SK-N-SH (cell line): ENCODE measurements at regions not wholly inside any gene's neighbourhood (a gene's known extent, or its start where the extent isn't known, plus 50 kb on each side); places are given as distances from the start of the nearest gene placed in this dataset.

Experiments
- CHD2 ChIP-seq: fragments of 150-350 bp; IDR thresholded peaks from 2 replicates; pipeline ENCODE4 v1.6.1; 2018; ENCODE audit warnings: low read length; ENCODE audit not compliant: partially characterized antibody
- ELF1 ChIP-seq: IDR thresholded peaks from 2 replicates; pipeline ENCODE4 v1.4.0; 2012
- FOXM1 ChIP-seq: IDR thresholded peaks from 2 replicates; pipeline ENCODE4 v1.4.0; 2012; ENCODE audit warnings: low read depth, mild to moderate bottlenecking
- MAX ChIP-seq: IDR thresholded peaks from 2 replicates; pipeline ENCODE4 v1.4.0; 2012; ENCODE audit warnings: low read depth
- NFIC ChIP-seq: IDR thresholded peaks from 2 replicates; pipeline ENCODE4 v1.4.0; 2012; ENCODE audit warnings: borderline replicate concordance
- POLR2AphosphoS5 ChIP-seq: IDR thresholded peaks from 2 replicates; pipeline ENCODE4 v1.6.1; 2012; ENCODE audit warnings: low read depth, low read length
- SIN3A ChIP-seq: IDR thresholded peaks from 2 replicates; pipeline ENCODE4 v1.6.1; 2012; ENCODE audit warnings: low read depth, mild to moderate bottlenecking, low read length, moderate library complexity, borderline replicate concordance
- TAF1 ChIP-seq: IDR thresholded peaks from 2 replicates; pipeline ENCODE4 v1.6.1; 2012; ENCODE audit warnings: low read depth, mild to moderate bottlenecking, low read length, moderate library complexity, borderline replicate concordance
- TF ChIP-seq, protein P1 (sequence below): fragments of 200-600 bp; sonication (generic); IDR thresholded peaks from 2 replicates; pipeline ENCODE4 v1.6.1; 2017; ENCODE audit warnings: antibody characterized with exemption, mild to moderate bottlenecking, moderate library complexity

- TF ChIP-seq, protein P1, sequence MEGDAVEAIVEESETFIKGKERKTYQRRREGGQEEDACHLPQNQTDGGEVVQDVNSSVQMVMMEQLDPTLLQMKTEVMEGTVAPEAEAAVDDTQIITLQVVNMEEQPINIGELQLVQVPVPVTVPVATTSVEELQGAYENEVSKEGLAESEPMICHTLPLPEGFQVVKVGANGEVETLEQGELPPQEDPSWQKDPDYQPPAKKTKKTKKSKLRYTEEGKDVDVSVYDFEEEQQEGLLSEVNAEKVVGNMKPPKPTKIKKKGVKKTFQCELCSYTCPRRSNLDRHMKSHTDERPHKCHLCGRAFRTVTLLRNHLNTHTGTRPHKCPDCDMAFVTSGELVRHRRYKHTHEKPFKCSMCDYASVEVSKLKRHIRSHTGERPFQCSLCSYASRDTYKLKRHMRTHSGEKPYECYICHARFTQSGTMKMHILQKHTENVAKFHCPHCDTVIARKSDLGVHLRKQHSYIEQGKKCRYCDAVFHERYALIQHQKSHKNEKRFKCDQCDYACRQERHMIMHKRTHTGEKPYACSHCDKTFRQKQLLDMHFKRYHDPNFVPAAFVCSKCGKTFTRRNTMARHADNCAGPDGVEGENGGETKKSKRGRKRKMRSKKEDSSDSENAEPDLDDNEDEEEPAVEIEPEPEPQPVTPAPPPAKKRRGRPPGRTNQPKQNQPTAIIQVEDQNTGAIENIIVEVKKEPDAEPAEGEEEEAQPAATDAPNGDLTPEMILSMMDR: no peak
- no peak for TF ChIP-seq MAX
- TF ChIP-seq FOXM1: no peak
- no peak for TF ChIP-seq NFIC
- no peak for TF ChIP-seq SIN3A
- TF ChIP-seq CHD2: no peak
- TF ChIP-seq POLR2AphosphoS5: no peak
- no peak for TF ChIP-seq ELF1
- TF ChIP-seq TAF1: no peak
These were observed 68.5 kb upstream of the CACNA1D start for GRCh38 chr3:53425936-53426335.
